Natural killer cell (primary cell): ENCODE measurements at regions not wholly inside any gene's neighbourhood (a gene's known extent, or its start where the extent isn't known, plus 50 kb on each side); places are given as distances from the start of the nearest gene placed in this dataset.
"Not testable (repeated sequence)": the region's sequence is repeated elsewhere in the genome, so short reads cannot be mapped to it uniquely, and the experiment has no call there.

Experiments used
- ATAC-seq, 3 donors: fragments of 150-1000 bp in 2 of 3; fragments of 200-7000 bp in 1 of 3; cut with Tn5 transposase; 1 replicate in 1 of 3; 2 replicates in 2 of 3; pipeline ENCODE4 v1.10.0; 2021; ENCODE audit warnings: mild to moderate bottlenecking in 2 of 3, moderate library complexity in 2 of 3
- DNase-seq, 2 donors: peaks; one replicate each; pipeline versions ENCODE4 v3.0.0 to v3.0.0-alpha.2; 2013 to 2021; ENCODE audit warnings: mixed read lengths in 1 of 2
- H3K27ac ChIP-seq: one replicate; pipeline ENCODE4 v1.5.1; 2013; ENCODE audit warnings: mild to moderate bottlenecking, low read length
- H3K27me3 ChIP-seq: one replicate; pipeline ENCODE4 v1.6.1; 2013; ENCODE audit warnings: low read length; ENCODE audit not compliant: control insufficient read depth, insufficient read depth
- H3K36me3 ChIP-seq: one replicate; pipeline ENCODE4 v1.6.1; 2013; ENCODE audit warnings: low read length; ENCODE audit not compliant: control insufficient read depth, insufficient read depth
- H3K4me1 ChIP-seq: one replicate; pipeline ENCODE4 v1.6.1; 2013; ENCODE audit warnings: low read length; ENCODE audit not compliant: control insufficient read depth, insufficient read depth
- H3K4me3 ChIP-seq: one replicate; pipeline ENCODE4 v1.5.1; 2013; ENCODE audit warnings: low read length
- H3K9me3 ChIP-seq: one replicate; pipeline ENCODE4 v1.6.1; 2013; ENCODE audit warnings: low read length; ENCODE audit not compliant: control insufficient read depth, insufficient read depth
- H3K27ac Mint-ChIP-seq, 2 donors: one replicate each; pipeline ENCODE4 v1.8.0; 2022; ENCODE audit warnings: mild to moderate bottlenecking in 2 of 2, mixed read lengths in 2 of 2, moderate library complexity in 1 of 2
- H3K27me3 Mint-ChIP-seq, 2 donors: one replicate each; pipeline ENCODE4 v1.8.0; 2022; ENCODE audit warnings: low read depth in 2 of 2, mixed read lengths in 2 of 2
- H3K36me3 Mint-ChIP-seq: one replicate; pipeline ENCODE4 v1.8.0; 2022; ENCODE audit warnings: mixed read lengths
- H3K4me1 Mint-ChIP-seq, 2 donors: one replicate each; pipeline ENCODE4 v1.8.0; 2022; ENCODE audit warnings: mixed read lengths in 2 of 2
- H3K4me3 Mint-ChIP-seq: one replicate; pipeline ENCODE4 v1.8.0; 2022; ENCODE audit warnings: mild to moderate bottlenecking, moderate library complexity, mixed read lengths
- H3K9me3 Mint-ChIP-seq, 2 donors: one replicate each; pipeline ENCODE4 v1.8.0; 2022; ENCODE audit warnings: mixed read lengths in 2 of 2
- WGBS: methylation state at CpG from one replicate; pipeline ENCODE4 v1.1.7; 2013; ENCODE audit warnings: missing lambda C conversion rate; ENCODE audit not compliant: insufficient coverage; 5-methylcytosine and 5-hydroxymethylcytosine counted together
- intact Hi-C: fragments of 100-400 bp; cut with micrococcal nuclease; formaldehyde crosslinking; loops from one replicate; pipeline ENCODE4 v1.14.2; 2022
- TF ChIP-seq, protein P1 (sequence below): fragments of 200-600 bp; IDR thresholded peaks from one replicate; pipeline ENCODE4 v1.8.0; 2022; ENCODE audit warnings: antibody characterized with exemption

GRCh38 chr3:139113231-139113992, 68.7 kb upstream of the PRR23C start:
- no peaks in the 10 kb centered on the region for H3K36me3 Mint-ChIP-seq
- Histone ChIP-seq H3K9me3 (no peaks in the 10 kb centered on the region), H3K27ac (no peak overlapping the region), H3K36me3 (no peaks in the 10 kb centered on the region), H3K27me3 (no peaks in the 10 kb centered on the region), H3K4me1 (peaks cover 5% of the 10 kb centered on the region), H3K4me3 (no peak overlapping the region)
- TF ChIP-seq, protein P1, sequence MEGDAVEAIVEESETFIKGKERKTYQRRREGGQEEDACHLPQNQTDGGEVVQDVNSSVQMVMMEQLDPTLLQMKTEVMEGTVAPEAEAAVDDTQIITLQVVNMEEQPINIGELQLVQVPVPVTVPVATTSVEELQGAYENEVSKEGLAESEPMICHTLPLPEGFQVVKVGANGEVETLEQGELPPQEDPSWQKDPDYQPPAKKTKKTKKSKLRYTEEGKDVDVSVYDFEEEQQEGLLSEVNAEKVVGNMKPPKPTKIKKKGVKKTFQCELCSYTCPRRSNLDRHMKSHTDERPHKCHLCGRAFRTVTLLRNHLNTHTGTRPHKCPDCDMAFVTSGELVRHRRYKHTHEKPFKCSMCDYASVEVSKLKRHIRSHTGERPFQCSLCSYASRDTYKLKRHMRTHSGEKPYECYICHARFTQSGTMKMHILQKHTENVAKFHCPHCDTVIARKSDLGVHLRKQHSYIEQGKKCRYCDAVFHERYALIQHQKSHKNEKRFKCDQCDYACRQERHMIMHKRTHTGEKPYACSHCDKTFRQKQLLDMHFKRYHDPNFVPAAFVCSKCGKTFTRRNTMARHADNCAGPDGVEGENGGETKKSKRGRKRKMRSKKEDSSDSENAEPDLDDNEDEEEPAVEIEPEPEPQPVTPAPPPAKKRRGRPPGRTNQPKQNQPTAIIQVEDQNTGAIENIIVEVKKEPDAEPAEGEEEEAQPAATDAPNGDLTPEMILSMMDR = no peak
- no peak overlapping the region for H3K27ac Mint-ChIP-seq
- DNase-seq = no peak
- no peak overlapping the region for H3K4me3 Mint-ChIP-seq
- peaks cover 0 to 4% of the 10 kb centered on the region in 2 donors for H3K27me3 Mint-ChIP-seq
- H3K9me3 Mint-ChIP-seq = no peaks in the 10 kb centered on the region
- ATAC-seq = peak; percentile 19 to 24 (median 19)
- H3K4me1 Mint-ChIP-seq = peaks cover 9 to 24% of the 10 kb centered on the region in 2 donors
- intact Hi-C loops = loop anchor here (2.0 to 10.0 kb wide), 2 partner anchors 215 to 1751 kb away; no protein-coding TSS in a partner anchor
- WGBS = 84% methylated on average over 7 of the region's 7 CpGs

GRCh38 chr3:139113993-139114375, 69.3 kb upstream of the PRR23C start:
- TF ChIP-seq, protein P1 = no peak
- ATAC-seq = no peak
- Histone ChIP-seq H3K4me3 (no peak overlapping the region), H3K27me3 (no peaks in the 10 kb centered on the region), H3K9me3 (no peaks in the 10 kb centered on the region), H3K4me1 (peaks cover 5% of the 10 kb centered on the region), H3K36me3 (no peaks in the 10 kb centered on the region), H3K27ac (no peak overlapping the region)
- Mint-ChIP-seq H3K9me3 (no peaks in the 10 kb centered on the region), H3K27me3 (peaks cover 0 to 4% of the 10 kb centered on the region in 2 donors), H3K36me3 (no peaks in the 10 kb centered on the region), H3K4me3 (no peak overlapping the region), H3K4me1 (peaks cover 9 to 27% of the 10 kb centered on the region in 2 donors), H3K27ac (no peak overlapping the region)
- WGBS = 91% methylated on average over 3 of the region's 4 CpGs
- intact Hi-C loops = loop anchor here (2.0 to 10.0 kb wide), 2 partner anchors 215 to 1751 kb away; no protein-coding TSS in a partner anchor
- no peak for DNase-seq

DNA sequence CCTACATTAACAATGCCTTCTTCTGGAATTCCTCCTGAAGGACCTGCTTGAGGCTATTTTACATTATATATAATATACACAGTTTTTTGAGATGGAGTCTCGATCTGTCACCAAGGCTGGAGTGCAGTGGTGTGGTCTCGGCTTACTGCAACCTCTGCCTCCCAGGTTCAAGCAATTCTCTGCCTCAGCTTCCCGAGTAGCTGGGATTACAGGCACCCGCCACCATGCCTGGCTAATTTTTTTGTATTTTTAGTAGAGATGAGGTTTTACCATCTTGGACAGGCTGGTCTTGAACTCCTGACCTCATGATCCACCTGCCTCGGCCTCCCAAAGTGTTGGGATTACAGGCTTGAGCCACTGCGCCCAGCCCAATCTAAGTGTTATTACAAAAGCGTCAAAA, 71.9 kb upstream of the PRR23C start:
- H3K9me3 Mint-ChIP-seq, H3K27ac ChIP-seq, ATAC-seq, H3K4me3 ChIP-seq, H3K4me3 Mint-ChIP-seq, DNase-seq, H3K27ac Mint-ChIP-seq, H3K27me3 Mint-ChIP-seq, H3K27me3 ChIP-seq, H3K36me3 Mint-ChIP-seq, H3K9me3 ChIP-seq, H3K36me3 ChIP-seq: not testable (repeated sequence)
- peaks cover 12 to 21% of the 10 kb centered on the region in 2 donors for H3K4me1 Mint-ChIP-seq
- 96% methylated on average over 6 of the region's 7 CpGs for WGBS
- intact Hi-C loops = loop anchor here (10.0 kb wide), 1 partner anchor 1748 kb away; no protein-coding TSS in a partner anchor
- peaks cover 11% of the 10 kb centered on the region for H3K4me1 ChIP-seq

DNA sequence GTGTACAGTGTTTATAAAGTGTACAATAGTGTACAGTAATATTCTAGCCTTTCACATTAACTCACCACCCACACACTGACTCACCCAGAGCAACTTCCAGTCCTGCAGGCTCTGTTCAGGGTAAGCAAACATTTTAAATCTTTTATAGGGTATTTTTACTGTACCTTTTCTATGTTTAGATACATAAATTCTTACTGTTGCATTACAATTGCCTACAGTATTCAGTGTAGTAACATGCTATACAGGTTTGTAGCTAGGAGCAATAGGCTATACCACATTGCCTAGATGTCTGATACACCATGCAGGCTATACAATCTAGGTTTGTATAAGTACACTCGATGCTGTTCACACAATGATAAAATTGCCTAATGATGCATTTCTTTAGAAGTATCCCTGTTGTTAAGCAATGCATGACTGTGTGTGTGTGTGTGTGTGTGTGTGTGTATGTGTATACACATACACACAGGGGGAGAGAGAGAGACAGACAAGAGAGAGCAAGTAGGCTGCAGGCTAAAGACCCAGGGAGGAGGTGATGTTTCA, 72.5 kb upstream of the PRR23C start:
- Mint-ChIP-seq H3K36me3 (no peaks in the 10 kb centered on the region), H3K4me1 (peaks cover 12 to 15% of the 10 kb centered on the region in 2 donors), H3K4me3 (no peak overlapping the region), H3K27me3 (no peaks in the 10 kb centered on the region), H3K27ac (no peak overlapping the region), H3K9me3 (no peaks in the 10 kb centered on the region)
- TF ChIP-seq, protein P1 = no peak
- no peaks in the 10 kb centered on the region for H3K36me3 ChIP-seq
- no peaks in the 10 kb centered on the region for H3K27me3 ChIP-seq
- peak; percentile 39 to 49 (median 40) for ATAC-seq
- H3K9me3 ChIP-seq = no peaks in the 10 kb centered on the region
- no peak overlapping the region for H3K4me3 ChIP-seq
- DNase-seq = no peak
- WGBS = 100% methylated on average over 1 of the region's 1 CpG
- no peak overlapping the region for H3K27ac ChIP-seq
- H3K4me1 ChIP-seq = peaks cover 7% of the 10 kb centered on the region
- intact Hi-C loops = loop anchor here (10.0 kb wide), 1 partner anchor 1748 kb away; no protein-coding TSS in a partner anchor
